Amygdala (tissue), 56 donors: ENCODE measurements at regions not wholly inside any gene's neighbourhood (a gene's known extent, or its start where the extent isn't known, plus 50 kb on each side); places are given as distances from the start of the nearest gene placed in this dataset.

Experiments
- DNase-seq, 56 donors: peaks; one replicate each; lab custom pipeline; 2025; lab: John Stamatoyannopoulos, UW

DNA sequence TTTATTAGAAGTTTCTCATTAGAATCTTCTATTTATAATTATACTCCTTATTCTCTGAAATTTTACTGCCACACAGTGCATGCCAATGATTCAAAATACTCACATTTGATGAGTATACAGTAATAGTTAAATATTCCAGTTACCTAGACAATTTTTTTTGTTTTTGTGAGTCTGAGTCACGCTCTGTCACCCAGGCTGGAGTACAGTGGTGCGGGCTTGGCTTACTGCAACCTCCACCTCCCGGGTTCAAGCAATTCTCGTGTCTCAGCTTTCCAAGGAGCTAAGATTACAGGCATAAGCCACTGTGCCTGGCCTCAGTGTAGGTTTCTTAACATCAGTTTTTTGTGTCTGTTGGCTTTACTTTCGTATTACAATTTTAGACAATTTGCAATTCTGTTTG lies 87.1 kb downstream of the ZNF486 start:
- no peak for DNase-seq

DNA sequence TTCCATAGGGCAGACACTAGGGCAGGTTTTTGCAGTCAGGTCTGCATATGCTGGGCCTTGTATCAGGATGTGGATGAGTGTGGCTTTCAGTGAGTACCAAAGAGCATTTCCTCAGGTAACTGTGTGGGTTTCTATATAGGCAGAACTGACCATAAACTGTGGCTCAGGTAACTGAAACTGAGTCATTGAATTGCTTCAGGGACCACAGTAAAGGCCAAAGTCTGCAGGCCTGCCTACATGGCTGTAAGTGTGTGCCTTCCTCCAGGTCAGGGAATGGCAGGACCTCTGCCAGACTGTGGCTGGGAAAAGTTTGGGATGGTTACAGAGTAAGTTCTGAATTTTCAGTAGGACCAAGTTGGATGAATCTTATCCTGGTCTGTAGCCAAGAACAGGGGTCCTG lies 85.6 kb downstream of the ZNF486 start:
- DNase-seq = no peak

DNA sequence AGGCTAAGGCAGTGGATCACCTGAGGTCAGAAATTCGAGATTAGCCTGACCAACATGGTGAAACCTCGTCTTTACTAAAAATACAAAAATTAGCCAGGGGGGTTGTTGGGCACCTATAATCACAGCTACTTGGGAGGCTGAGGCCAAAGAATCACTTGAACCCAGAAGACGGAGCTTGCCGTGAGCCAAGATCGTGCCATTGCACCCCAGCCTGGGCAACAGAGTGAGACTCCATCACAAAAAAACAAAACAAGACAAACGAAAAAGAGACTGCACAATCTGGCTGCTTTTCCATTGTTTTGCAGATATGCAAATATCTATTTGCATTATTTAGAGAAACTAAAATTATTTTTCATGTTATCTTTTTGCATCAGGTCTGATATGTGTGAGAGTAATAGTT lies 83.6 kb downstream of the ZNF486 start:
- DNase-seq = no peak

DNA sequence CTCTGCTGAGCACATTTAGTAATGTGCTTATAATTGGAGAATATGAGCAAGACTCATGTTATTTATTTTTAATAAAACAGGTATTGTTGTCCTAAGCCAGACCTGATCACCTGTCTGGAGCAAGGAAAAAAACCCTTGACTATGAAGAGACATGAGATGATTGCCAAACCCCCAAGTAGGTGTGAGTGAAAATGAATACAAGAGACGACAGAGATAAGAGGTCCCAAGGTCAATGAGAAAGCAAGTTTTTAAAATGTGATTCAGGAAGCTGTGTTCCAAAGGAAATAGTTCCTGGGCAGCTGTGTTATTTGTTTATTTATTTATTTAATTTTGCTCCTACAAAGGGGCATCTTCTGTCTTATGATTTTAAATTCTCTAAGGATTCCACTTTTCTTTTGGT lies 83.1 kb downstream of the ZNF486 start:
- no peak for DNase-seq
